LNCaP clone FGC (cell line): ENCODE measurements at regions not wholly inside any gene's neighbourhood (a gene's known extent, or its start where the extent isn't known, plus 50 kb on each side); places are given as distances from the start of the nearest gene placed in this dataset.

Experiments
- DNase-seq: peaks from one replicate; pipeline ENCODE4 v3.0.0-alpha.2; 2011; ENCODE audit warnings: low read depth
- H3K4me3 ChIP-seq: 2 replicates; pipeline ENCODE4 v1.5.1; 2011; ENCODE audit warnings: mild to moderate bottlenecking, low read depth, low read length, control low read depth
- TF ChIP-seq, protein P1 (sequence below): IDR thresholded peaks from 2 replicates; pipeline ENCODE4 v1.5.1; 2012; ENCODE audit warnings: mild to moderate bottlenecking; ENCODE audit not compliant: control insufficient read depth, insufficient read depth; ENCODE audit errors: extremely low read depth

DNA sequence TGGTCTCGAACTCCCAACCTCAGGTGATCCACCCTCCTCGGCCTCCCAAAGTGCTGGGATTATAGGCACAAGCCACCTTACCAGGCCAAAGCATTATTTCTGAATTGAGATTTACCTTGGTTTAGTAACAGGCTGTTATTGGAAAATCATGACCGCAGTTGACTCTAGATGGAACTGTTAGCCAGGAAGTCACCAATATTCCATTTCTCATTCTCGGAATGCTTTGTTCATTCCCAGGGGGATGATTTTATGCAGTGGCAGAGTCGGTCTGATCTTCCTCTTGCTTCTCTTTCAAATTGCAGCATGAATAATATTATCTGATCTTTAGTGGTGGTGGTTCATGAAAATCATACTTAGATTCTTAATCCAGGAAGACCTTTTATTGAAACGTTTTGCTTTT, 195.5 kb upstream of the MBNL1 start:
- no peak overlapping the region for H3K4me3 ChIP-seq
- no peak for DNase-seq
- TF ChIP-seq, protein P1, sequence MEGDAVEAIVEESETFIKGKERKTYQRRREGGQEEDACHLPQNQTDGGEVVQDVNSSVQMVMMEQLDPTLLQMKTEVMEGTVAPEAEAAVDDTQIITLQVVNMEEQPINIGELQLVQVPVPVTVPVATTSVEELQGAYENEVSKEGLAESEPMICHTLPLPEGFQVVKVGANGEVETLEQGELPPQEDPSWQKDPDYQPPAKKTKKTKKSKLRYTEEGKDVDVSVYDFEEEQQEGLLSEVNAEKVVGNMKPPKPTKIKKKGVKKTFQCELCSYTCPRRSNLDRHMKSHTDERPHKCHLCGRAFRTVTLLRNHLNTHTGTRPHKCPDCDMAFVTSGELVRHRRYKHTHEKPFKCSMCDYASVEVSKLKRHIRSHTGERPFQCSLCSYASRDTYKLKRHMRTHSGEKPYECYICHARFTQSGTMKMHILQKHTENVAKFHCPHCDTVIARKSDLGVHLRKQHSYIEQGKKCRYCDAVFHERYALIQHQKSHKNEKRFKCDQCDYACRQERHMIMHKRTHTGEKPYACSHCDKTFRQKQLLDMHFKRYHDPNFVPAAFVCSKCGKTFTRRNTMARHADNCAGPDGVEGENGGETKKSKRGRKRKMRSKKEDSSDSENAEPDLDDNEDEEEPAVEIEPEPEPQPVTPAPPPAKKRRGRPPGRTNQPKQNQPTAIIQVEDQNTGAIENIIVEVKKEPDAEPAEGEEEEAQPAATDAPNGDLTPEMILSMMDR, result peak; percentile 29; the same call in 1 of the 2 replicates

DNA sequence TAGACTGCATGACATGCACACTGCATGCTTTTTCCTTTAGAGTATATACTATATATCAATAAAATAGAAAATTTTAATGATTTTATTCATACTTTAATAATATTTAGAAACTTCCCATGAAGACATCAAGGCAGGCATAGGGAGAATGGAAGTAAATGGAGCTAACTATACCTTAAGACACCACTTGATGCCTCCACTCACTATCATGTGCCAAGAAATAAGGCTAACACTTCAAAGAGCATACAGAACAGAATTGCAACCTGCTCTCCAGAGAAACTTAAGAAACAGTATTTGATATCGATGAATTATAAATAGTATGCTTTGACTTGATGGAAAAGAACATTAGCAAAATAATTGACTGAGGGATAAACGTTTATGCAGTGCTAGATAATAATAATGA, 192.6 kb upstream of the MBNL1 start:
- TF ChIP-seq, protein P1, result no peak
- no peak overlapping the region for H3K4me3 ChIP-seq
- DNase-seq, result no peak

DNA sequence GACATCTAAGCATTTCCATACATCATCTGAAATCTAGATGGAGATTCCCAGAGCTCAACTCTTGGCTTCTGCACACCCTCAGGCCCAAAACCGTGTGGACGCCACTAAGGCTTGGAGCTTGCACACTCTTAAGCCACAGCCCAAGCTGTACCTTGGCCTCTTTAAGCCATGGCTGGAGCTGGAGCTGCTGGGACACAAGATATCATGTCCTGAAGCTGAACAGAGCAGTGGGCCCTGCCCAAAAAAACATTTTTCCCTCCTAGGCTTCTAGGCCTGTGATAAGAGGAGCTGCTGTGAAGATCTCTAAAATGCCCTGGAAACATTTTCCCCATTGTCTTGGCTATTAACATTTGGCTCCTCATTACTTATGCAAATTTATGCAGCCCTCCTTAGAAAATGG, 188.7 kb upstream of the MBNL1 start:
- TF ChIP-seq, protein P1, result no peak
- DNase-seq, result no peak

DNA sequence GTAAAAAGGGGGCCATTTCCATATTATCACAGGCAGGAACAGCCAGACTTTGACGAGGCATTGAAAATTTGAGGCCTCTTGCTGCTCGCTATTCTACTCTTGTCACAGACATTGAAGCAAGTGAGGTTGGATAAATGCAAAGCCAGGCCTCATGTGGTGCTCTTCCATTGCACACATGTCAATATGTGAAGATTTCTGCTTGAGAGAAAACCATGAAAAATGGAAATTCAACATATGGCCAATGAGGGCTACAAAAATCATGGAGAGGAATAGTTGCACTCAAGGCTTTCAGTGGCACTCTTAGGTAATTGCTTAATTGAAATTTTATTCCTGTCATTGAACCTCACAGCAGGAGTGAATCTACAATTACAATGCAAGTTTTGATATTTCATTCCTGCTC, 185.6 kb upstream of the MBNL1 start:
- TF ChIP-seq, protein P1, result no peak
- DNase-seq, result no peak
- H3K4me3 ChIP-seq, result no peak overlapping the region

More for the DNA sequence above, 188.7 kb upstream of the MBNL1 start:
- H3K4me3 ChIP-seq, result no peak overlapping the region

DNA sequence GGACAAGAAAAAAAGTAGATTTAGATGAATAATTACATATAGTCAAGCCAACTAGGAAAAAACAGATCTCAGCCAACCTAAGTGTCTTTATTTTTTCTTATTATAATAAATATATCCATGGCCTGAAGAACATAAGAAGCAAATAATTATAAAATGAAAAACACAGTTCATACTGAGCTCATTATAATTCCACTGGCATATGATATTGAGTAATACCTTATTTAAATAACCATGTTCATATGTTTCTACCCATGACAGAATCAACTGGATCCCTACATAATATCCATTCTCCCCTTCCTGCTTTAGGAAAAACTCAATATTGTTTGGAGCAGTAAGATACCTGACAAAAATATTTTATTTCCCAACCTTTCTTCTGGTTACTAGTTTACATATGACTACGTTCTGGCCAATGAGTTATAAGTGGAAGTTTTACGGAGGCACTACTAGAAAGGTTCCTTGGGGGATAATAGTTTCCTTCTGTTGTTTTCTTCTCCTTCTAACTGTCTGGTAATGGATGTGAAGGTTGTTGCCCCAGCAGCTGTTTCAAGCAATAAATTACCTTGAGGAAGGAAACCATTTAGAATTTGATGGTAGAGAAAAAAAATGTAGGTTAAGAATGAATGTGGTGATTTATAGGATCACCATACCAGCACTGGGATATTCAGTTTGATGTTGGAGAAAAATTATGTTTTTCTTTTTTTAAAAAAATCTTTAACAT, 184.1 kb upstream of the MBNL1 start:
- TF ChIP-seq, protein P1, result no peak

DNA sequence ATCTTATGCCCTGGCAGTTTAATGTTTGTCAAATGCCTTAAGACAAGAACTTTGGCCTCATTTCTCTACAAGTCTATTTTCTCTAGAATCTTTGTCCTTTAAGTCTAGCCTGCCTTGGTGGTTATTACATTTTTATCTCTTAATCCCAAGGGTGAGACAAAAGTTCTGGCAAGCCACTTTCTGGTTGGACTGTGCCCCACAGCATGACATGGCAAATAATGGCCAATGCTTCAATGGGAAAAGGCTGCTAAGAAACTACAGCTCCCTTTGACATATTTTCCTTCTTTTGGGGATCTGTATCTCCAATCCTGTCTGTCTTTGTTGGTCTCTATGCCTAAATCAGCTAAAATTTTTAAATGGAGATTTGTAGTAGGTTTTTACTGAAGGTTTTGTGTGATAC, 181.6 kb upstream of the MBNL1 start:
- no peak overlapping the region for H3K4me3 ChIP-seq
- no peak for DNase-seq
- TF ChIP-seq, protein P1, result no peak

More for the DNA sequence above, 184.1 kb upstream of the MBNL1 start:
- DNase-seq, result no peak
- no peak overlapping the region for H3K4me3 ChIP-seq

DNA sequence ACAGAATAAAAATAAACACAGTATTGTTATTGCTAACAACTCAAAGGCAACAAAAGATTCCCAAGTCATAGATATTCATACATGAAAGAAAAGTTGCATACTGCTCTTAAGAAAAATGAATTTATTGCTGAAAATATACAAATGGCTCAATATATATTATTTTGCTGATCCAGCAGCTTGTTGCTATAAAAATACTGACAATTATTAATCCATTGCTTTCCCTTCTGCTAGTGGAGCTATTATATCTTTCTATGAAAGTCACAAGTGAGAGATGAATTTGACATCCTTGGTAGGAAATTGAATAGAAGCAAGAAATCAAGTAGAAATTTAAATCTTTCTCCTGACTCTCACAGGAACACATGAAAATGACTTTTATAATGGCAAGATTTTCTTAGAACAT, 179.2 kb upstream of the MBNL1 start:
- DNase-seq, result no peak
- TF ChIP-seq, protein P1, result no peak

More for the DNA sequence above, 179.2 kb upstream of the MBNL1 start:
- H3K4me3 ChIP-seq, result no peak overlapping the region
